Thymus (tissue), 11 donors: ENCODE measurements at regions not wholly inside any gene's neighbourhood (a gene's known extent, or its start where the extent isn't known, plus 50 kb on each side); places are given as distances from the start of the nearest gene placed in this dataset.

Experiments used
- DNase-seq, 9 donors: peaks; one replicate each; pipeline ENCODE4 v3.0.0-alpha.2; 2013; ENCODE audit warnings: low spot score in 9 of 9, low read depth in 6 of 9, missing footprints in 1 of 9
- H3K27ac ChIP-seq, 2 donors: one replicate each; pipeline ENCODE4 v1.5.1; 2013; ENCODE audit warnings: control low read depth in 1 of 2, low read depth in 1 of 2, low read length in 1 of 2, mild to moderate bottlenecking in 1 of 2, moderate library complexity in 1 of 2
- H3K27me3 ChIP-seq, 2 donors: one replicate each; pipeline ENCODE4 v1.5.1; 2013; ENCODE audit warnings: low read length in 1 of 2; ENCODE audit not compliant: control insufficient read depth in 2 of 2, insufficient read depth in 1 of 2
- H3K36me3 ChIP-seq, 2 donors: one replicate each; pipeline ENCODE4 v1.5.1; 2013; ENCODE audit warnings: low read length in 1 of 2, mild to moderate bottlenecking in 1 of 2, moderate library complexity in 1 of 2; ENCODE audit not compliant: control insufficient read depth in 2 of 2, insufficient read depth in 2 of 2
- H3K4me1 ChIP-seq, 2 donors: one replicate each; pipeline ENCODE4 v1.5.1; 2013; ENCODE audit warnings: low read length in 2 of 2; ENCODE audit not compliant: control insufficient read depth in 2 of 2, insufficient read depth in 2 of 2
- H3K4me3 ChIP-seq, 2 donors: one replicate each; pipeline ENCODE4 v1.5.1; 2013; ENCODE audit warnings: low read length in 2 of 2, control low read depth in 1 of 2, mild to moderate bottlenecking in 1 of 2
- H3K9me3 ChIP-seq, 2 donors: one replicate each; pipeline ENCODE4 v1.5.1; 2013; ENCODE audit warnings: low read length in 1 of 2, mild to moderate bottlenecking in 1 of 2; ENCODE audit not compliant: control insufficient read depth in 2 of 2, insufficient read depth in 1 of 2
- WGBS: extraction: QIAGEN DNeasy Blood & Tissue Kit; methylation state at CpG from one replicate; pipeline ENCODE4 v1.1.7; 2013; 5-methylcytosine and 5-hydroxymethylcytosine counted together
- donor health status: healthy.

- no peaks in the 10 kb centered on the region for H3K36me3 ChIP-seq
These were observed 280.0 kb upstream of the GNAI1 start for GRCh38 chr7:79854621-79855020.

DNA sequence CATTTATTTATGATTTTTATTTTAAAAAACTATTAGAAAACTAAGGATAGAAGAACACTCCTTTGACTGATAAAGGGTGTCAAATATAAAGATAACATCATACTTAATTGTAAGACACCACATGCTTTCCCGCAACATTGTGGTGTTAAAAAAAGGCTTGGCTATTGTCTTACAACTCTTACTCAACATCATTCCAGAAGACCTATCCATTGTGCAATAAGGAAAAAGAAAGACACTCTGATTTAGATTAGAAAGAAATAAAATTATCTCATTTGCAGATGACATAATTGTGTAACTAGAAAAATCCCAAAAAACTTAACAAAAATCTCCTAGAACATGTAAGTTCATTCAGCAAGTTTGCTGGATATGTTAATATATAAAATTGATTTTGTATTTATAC is 296.7 kb upstream of the GNAI1 start:
- H3K4me1 ChIP-seq, result no peaks in the 10 kb centered on the region
- no peak overlapping the region for H3K27ac ChIP-seq
- H3K9me3 ChIP-seq, result no peaks in the 10 kb centered on the region
- no peak overlapping the region for H3K4me3 ChIP-seq
- DNase-seq, result no peak
- 98% methylated on average over 1 of the region's 1 CpG for WGBS
- H3K36me3 ChIP-seq, result no peaks in the 10 kb centered on the region
- H3K27me3 ChIP-seq, result no peaks in the 10 kb centered on the region

More at GRCh38 chr7:79854621-79855020, 280.0 kb upstream of the GNAI1 start:
- WGBS, result 96% methylated on average over 2 of the region's 2 CpGs
- DNase-seq, result no peak
- Histone ChIP-seq H3K27me3 (no peaks in the 10 kb centered on the region), H3K4me3 (no peak overlapping the region), H3K9me3 (no peaks in the 10 kb centered on the region), H3K4me1 (no peaks in the 10 kb centered on the region), H3K27ac (no peak overlapping the region)

GRCh38 chr7:79833616-79834015 is 301.0 kb upstream of the GNAI1 start:
- Histone ChIP-seq H3K4me1 (no peaks in the 10 kb centered on the region), H3K27ac (no peak overlapping the region), H3K9me3 (no peaks in the 10 kb centered on the region), H3K4me3 (no peak overlapping the region), H3K36me3 (no peaks in the 10 kb centered on the region), H3K27me3 (no peaks in the 10 kb centered on the region)
- 84% methylated on average over 1 of the region's 1 CpG for WGBS
- no peak for DNase-seq

DNA sequence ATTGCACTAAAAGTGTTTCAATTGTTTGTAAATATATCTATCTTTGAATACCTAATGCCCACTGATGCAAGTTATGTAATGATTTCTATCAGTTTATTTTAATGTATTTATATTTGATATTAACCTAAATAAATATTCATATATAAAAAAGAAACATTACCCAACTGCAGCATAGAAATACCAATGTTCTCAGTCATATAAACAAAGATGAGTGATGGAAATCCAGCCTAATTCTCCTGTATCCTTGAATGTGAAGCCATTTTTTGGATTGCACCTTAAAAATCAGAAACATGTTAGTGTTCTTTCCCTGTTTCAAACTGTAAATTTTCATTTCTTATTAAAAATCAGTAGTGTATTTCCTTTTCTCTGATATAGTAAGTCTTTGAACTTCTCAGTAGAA is 305.8 kb upstream of the GNAI1 start:
- H3K9me3 ChIP-seq, result no peaks in the 10 kb centered on the region
- H3K4me3 ChIP-seq, result no peak overlapping the region
- no peaks in the 10 kb centered on the region for H3K36me3 ChIP-seq
- no peak overlapping the region for H3K27ac ChIP-seq
- no peaks in the 10 kb centered on the region for H3K27me3 ChIP-seq
- no peak for DNase-seq
- H3K4me1 ChIP-seq, result no peaks in the 10 kb centered on the region

GRCh38 chr7:79823246-79823951 is 311.2 kb upstream of the GNAI1 start:
- Histone ChIP-seq H3K4me3 (no peak overlapping the region), H3K36me3 (no peaks in the 10 kb centered on the region), H3K9me3 (no peaks in the 10 kb centered on the region), H3K27ac (no peak overlapping the region), H3K4me1 (no peaks in the 10 kb centered on the region), H3K27me3 (no peaks in the 10 kb centered on the region)
- DNase-seq, result no peak
- 96% methylated on average over 4 of the region's 4 CpGs for WGBS

DNA sequence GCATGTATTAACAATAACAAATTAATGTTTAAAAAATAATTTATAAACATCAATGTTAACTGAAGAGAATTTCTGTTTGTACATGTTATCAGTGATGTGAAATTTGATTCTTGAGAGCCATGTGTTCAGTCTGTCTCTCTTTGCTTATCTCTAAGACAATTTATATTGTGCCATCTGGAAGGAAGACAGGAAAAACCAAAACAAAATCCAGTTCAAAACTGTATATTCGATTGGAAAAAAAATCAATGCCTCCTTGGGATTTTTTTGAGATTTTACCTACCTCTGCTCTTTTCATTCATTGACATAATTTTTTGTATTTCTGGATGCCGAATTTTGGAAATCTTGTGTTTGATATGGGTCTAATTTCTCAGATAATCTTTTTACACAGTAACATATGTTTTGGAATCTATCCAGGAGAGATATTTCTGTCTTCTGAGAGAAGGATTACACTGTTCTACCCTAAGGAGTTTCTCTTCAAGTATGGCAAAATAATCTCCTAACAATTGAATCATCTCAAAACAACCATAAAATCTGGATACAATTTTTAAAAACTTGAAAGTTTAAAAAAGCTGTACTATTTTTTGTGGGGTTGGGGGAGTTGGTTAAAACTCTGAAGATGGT is 311.9 kb upstream of the GNAI1 start:
- WGBS, result 93% methylated on average over 2 of the region's 2 CpGs
- H3K9me3 ChIP-seq, result no peaks in the 10 kb centered on the region
- H3K36me3 ChIP-seq, result no peaks in the 10 kb centered on the region

GRCh38 chr7:79820387-79820786 is 314.2 kb upstream of the GNAI1 start:
- H3K9me3 ChIP-seq, result no peaks in the 10 kb centered on the region
- H3K4me3 ChIP-seq, result no peak overlapping the region
- DNase-seq, result peak in 2 of 9 donors; percentile 3 to 6
- H3K27me3 ChIP-seq, result no peaks in the 10 kb centered on the region
- no peaks in the 10 kb centered on the region for H3K36me3 ChIP-seq
- 81% methylated on average over 6 of the region's 6 CpGs for whole genome bisulfite sequencing
- no peaks in the 10 kb centered on the region for H3K4me1 ChIP-seq
- H3K27ac ChIP-seq, result no peak overlapping the region

More for the DNA sequence above, 311.9 kb upstream of the GNAI1 start:
- H3K4me3 ChIP-seq, result no peak overlapping the region
- DNase-seq, result no peak
- H3K4me1 ChIP-seq, result no peaks in the 10 kb centered on the region
- H3K27ac ChIP-seq, result no peak overlapping the region
- H3K27me3 ChIP-seq, result no peaks in the 10 kb centered on the region

- DNase-seq, result no peak
- Histone ChIP-seq H3K27ac (no peak overlapping the region), H3K4me3 (no peak overlapping the region)
These were observed 323.7 kb upstream of the GNAI1 start for GRCh38 chr7:79810916-79811315.

GRCh38 chr7:79806161-79806734 is 328.4 kb upstream of the GNAI1 start:
- Histone ChIP-seq H3K36me3 (no peaks in the 10 kb centered on the region), H3K27me3 (no peaks in the 10 kb centered on the region), H3K27ac (no peak overlapping the region), H3K4me1 (no peaks in the 10 kb centered on the region), H3K9me3 (no peaks in the 10 kb centered on the region), H3K4me3 (no peak overlapping the region)
- no peak for DNase-seq
- 60% methylated on average over 6 of the region's 6 CpGs for WGBS

More at GRCh38 chr7:79810916-79811315, 323.7 kb upstream of the GNAI1 start:
- no peaks in the 10 kb centered on the region for H3K36me3 ChIP-seq
- WGBS, result 91% methylated on average over 2 of the region's 2 CpGs
- H3K27me3 ChIP-seq, result no peaks in the 10 kb centered on the region
- no peaks in the 10 kb centered on the region for H3K9me3 ChIP-seq
- H3K4me1 ChIP-seq, result no peaks in the 10 kb centered on the region
